HG03469 (cell line): ENCODE measurements at regions not wholly inside any gene's neighbourhood (a gene's known extent, or its start where the extent isn't known, plus 50 kb on each side); places are given as distances from the start of the nearest gene placed in this dataset.
"Not testable (repeated sequence)": the region's sequence is repeated elsewhere in the genome, so short reads cannot be mapped to it uniquely, and the experiment has no call there.

Experiments
- ATAC-seq: cut with Tn5 transposase; IDR thresholded peaks from one replicate; pipeline ENCODE4 v1.9.1; 2021; ENCODE audit warnings: mild to moderate bottlenecking, moderate library complexity, moderate number of reproducible peaks; ENCODE audit not compliant: unreplicated experiment

- no peak for ATAC-seq
Observed at GRCh38 chr12:126905752-126906151, 1361.2 kb upstream of the TMEM132C start.

- ATAC-seq = no peak
Observed at GRCh38 chr12:126907900-126908764, 1358.8 kb upstream of the TMEM132C start.

GRCh38 chr12:126908765-126909142, 1358.2 kb upstream of the TMEM132C start:
- ATAC-seq = no peak

GRCh38 chr12:126910570-126910969, 1356.4 kb upstream of the TMEM132C start:
- no peak for ATAC-seq

GRCh38 chr12:126912111-126912510, 1354.9 kb upstream of the TMEM132C start:
- ATAC-seq = no peak

GRCh38 chr12:126914170-126914793, 1352.7 kb upstream of the TMEM132C start:
- no peak for ATAC-seq

- ATAC-seq = no peak
Observed at GRCh38 chr12:126915309-126915708, 1351.7 kb upstream of the TMEM132C start.

GRCh38 chr12:126926023-126926594, 1340.9 kb upstream of the TMEM132C start:
- no peak for ATAC-seq

- no peak for ATAC-seq
Observed at GRCh38 chr12:126930234-126930633, 1336.7 kb upstream of the TMEM132C start.

- ATAC-seq = no peak
Observed at GRCh38 chr12:126932156-126932555, 1334.8 kb upstream of the TMEM132C start.

- no peak for ATAC-seq
Observed at GRCh38 chr12:126935435-126935834, 1331.5 kb upstream of the TMEM132C start.

GRCh38 chr12:126936181-126936851, 1330.7 kb upstream of the TMEM132C start:
- no peak for ATAC-seq

GRCh38 chr12:126937431-126937830, 1329.5 kb upstream of the TMEM132C start:
- no peak for ATAC-seq

- ATAC-seq = no peak
Observed at GRCh38 chr12:126944684-126945083, 1322.3 kb upstream of the TMEM132C start.

- not testable (repeated sequence) for ATAC-seq
Observed at GRCh38 chr12:126946958-126947357, 1320.0 kb upstream of the TMEM132C start.

GRCh38 chr12:126949558-126949957, 1317.4 kb upstream of the TMEM132C start:
- ATAC-seq = no peak

GRCh38 chr12:126950266-126950665, 1316.7 kb upstream of the TMEM132C start:
- no peak for ATAC-seq

- no peak for ATAC-seq
Observed at GRCh38 chr12:126952096-126953007, 1314.6 kb upstream of the TMEM132C start.

GRCh38 chr12:126953365-126953889, 1313.5 kb upstream of the TMEM132C start:
- no peak for ATAC-seq

- no peak for ATAC-seq
Observed at GRCh38 chr12:126960221-126960620, 1306.7 kb upstream of the TMEM132C start.
